ENCODE measurements at regions not wholly inside any gene's neighbourhood (a gene's known extent, or its start where the extent isn't known, plus 50 kb on each side); places are given as distances from the start of the nearest gene placed in this dataset.

GRCh38 chr4:20085653-20086052, 166.1 kb upstream of the SLIT2 start (continued):
- TF ChIP-seq REST (IDR thresholded peaks at IDR 0.05; ENCODE audit: low read depth, low read length), result no peak

GRCh38 chr4:20085156-20085555, 166.5 kb upstream of the SLIT2 start:
- in situ Hi-C loops (cut with MboI), result no loop called here
- no peak for TF ChIP-seq ZNF217 (IDR thresholded peaks at IDR 0.05)
- TF ChIP-seq USF2 (IDR thresholded peaks at IDR 0.05; ENCODE audit: borderline replicate concordance, low read depth, low read length), result no peak
- no peak for TF ChIP-seq RAD21 (IDR thresholded peaks at IDR 0.05; ENCODE audit: insufficient read depth, low read depth, low read length)
- TF ChIP-seq ZBTB11 (CRISPR knock-in tag; IDR thresholded peaks at IDR 0.05), result no peak
- no peak for TF ChIP-seq GATAD2B (conservative IDR thresholded peaks at IDR 0.05; ENCODE audit: low read depth)
- no peak for TF ChIP-seq NR2F1 (conservative IDR thresholded peaks at IDR 0.05)
- TF ChIP-seq SMC3 (IDR thresholded peaks at IDR 0.05; ENCODE audit: borderline replicate concordance, low read length), result no peak
- TF ChIP-seq MTA3 (IDR thresholded peaks at IDR 0.05; ENCODE audit: borderline replicate concordance, low read length), result no peak
- no peak for TF ChIP-seq PRDM15 (CRISPR knock-in tag; IDR thresholded peaks at IDR 0.05)

More at GRCh38 chr4:20085156-20085555, 166.5 kb upstream of the SLIT2 start:
- Histone ChIP-seq H3K4me1 (ENCODE audit: control insufficient read depth, insufficient read depth, low read length) (no peaks in the 10 kb centered on the region), H3K4me3 (no peak overlapping the region), H3K79me2 (ENCODE audit: control insufficient read depth, insufficient read depth, low read length) (no peaks in the 10 kb centered on the region), H3K36me3 (ENCODE audit: control insufficient read depth in 2 of 2, insufficient read depth in 2 of 2, low read length in 1 of 2) (no peaks in the 10 kb centered on the region), H3K9ac (ENCODE audit: control insufficient read depth, insufficient read depth, low read length) (no peak overlapping the region), H2AFZ (ENCODE audit: control insufficient read depth, low read depth, low read length) (no peak overlapping the region), H3K27me3 (replicated peaks in 1 of 2; ENCODE audit: control insufficient read depth in 2 of 2, insufficient read depth in 2 of 2, low read length in 1 of 2) (no peaks in the 10 kb centered on the region), H3K9me3 (replicated peaks; ENCODE audit: control insufficient read depth, insufficient read depth, low read length) (no peaks in the 10 kb centered on the region), H4K20me1 (ENCODE audit: control insufficient read depth, insufficient read depth) (no peaks in the 10 kb centered on the region), H3K4me2 (ENCODE audit: control insufficient read depth, insufficient read depth) (no peak overlapping the region), H3K27ac (ENCODE audit: control insufficient read depth, insufficient read depth) (no peak overlapping the region)
- intact Hi-C loops (cut with micrococcal nuclease; ENCODE audit: unreplicated experiment), result no loop called here
- POLR2A ChIA-PET, result no interaction called here
- ATAC-seq (no peak), DNase-seq (ENCODE audit: low read depth, low spot score) (no peak), FAIRE-seq (no peak)
- 9% methylated on average over 3 of the region's 3 CpGs for WGBS (ENCODE audit: insufficient coverage, insufficient replicate concordance, low lambda C conversion rate, missing lambda C conversion rate)
- no TSS peak for BruUV-seq (replicated peaks)
- RAD21 ChIA-PET (ENCODE audit: unreplicated experiment), result no interaction called here
- CTCF ChIA-PET, result no interaction called here
- SMC1A ChIA-PET (ENCODE audit: uncharacterized antibody, unreplicated experiment), result no interaction called here

Measured in GM12878 (cell line).